Stimulated activated naive CD8-positive, alpha-beta T cell treated with anti-CD3 and anti-CD28 coated beads, Interleukin-15, amount 100 ng/mL, for 72 hours (primary cell): ENCODE measurements at regions not wholly inside any gene's neighbourhood (a gene's known extent, or its start where the extent isn't known, plus 50 kb on each side); places are given as distances from the start of the nearest gene placed in this dataset.
"Not testable (repeated sequence)": the region's sequence is repeated elsewhere in the genome, so short reads cannot be mapped to it uniquely, and the experiment has no call there.

ENCODE experiments used
- ATAC-seq: fragments of 150-1000 bp; cut with Tn5 transposase; 2 replicates; pipeline ENCODE4 v1.10.0; 2021; ENCODE audit warnings: mild to moderate bottlenecking, moderate library complexity
- DNase-seq, 2 donors: peaks; one replicate each; pipeline ENCODE4 v3.0.0; 2021 to 2022
- H3K27ac Mint-ChIP-seq, 2 donors: one replicate each; pipeline ENCODE4 v1.8.0; 2022; ENCODE audit warnings: mild to moderate bottlenecking in 2 of 2, mixed read lengths in 2 of 2, moderate library complexity in 2 of 2
- H3K27me3 Mint-ChIP-seq: one replicate; pipeline ENCODE4 v1.8.0; 2022; ENCODE audit warnings: mixed read lengths
- H3K4me1 Mint-ChIP-seq: one replicate; pipeline ENCODE4 v1.8.0; 2022; ENCODE audit warnings: mild to moderate bottlenecking, mixed read lengths
- H3K4me3 Mint-ChIP-seq, 2 donors: one replicate each; pipeline ENCODE4 v1.8.0; 2022; ENCODE audit warnings: mild to moderate bottlenecking in 2 of 2, mixed read lengths in 2 of 2, moderate library complexity in 1 of 2
- H3K9me3 Mint-ChIP-seq, 2 donors: one replicate each; pipeline ENCODE4 v1.8.0; 2022; ENCODE audit warnings: mixed read lengths in 2 of 2

DNA sequence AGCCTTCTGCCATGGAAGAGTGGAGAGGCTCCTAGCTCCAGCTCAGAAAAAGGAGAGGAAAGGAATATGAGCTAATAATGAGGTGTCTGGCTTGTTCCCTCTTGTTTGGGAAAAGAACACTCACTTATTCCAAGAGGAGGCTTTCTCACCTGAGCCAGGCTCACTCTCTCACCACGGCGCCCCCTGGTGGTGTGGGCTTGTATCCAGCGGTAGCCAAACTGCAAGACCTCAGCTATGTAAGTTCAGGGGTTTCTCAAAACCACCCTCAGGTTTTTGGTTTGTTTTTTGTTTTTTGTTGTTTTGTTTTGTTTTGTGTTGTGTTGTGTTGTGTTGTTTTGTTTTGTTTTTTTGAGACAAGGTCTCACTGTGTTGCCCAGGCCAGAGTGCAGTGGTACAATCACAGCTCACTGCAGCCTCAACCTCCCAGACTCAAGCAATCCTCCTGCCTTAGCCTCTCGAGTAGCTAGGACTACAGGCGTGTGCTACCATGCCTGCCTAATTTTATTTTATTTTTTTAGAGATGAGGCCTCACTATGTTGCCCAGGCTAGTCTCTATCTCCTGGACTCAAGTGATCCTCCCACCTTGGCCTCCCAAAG is 124.0 kb downstream of the TMEM130 start:
- DNase-seq (peak; percentile 61 to 62), ATAC-seq (peak; percentile 62)
- H3K9me3 Mint-ChIP-seq, result no peaks in the 10 kb centered on the region
- no peak overlapping the region for H3K4me3 Mint-ChIP-seq
- no peaks in the 10 kb centered on the region for H3K27me3 Mint-ChIP-seq
- no peaks in the 10 kb centered on the region for H3K4me1 Mint-ChIP-seq
- H3K27ac Mint-ChIP-seq, result no peak overlapping the region

DNA sequence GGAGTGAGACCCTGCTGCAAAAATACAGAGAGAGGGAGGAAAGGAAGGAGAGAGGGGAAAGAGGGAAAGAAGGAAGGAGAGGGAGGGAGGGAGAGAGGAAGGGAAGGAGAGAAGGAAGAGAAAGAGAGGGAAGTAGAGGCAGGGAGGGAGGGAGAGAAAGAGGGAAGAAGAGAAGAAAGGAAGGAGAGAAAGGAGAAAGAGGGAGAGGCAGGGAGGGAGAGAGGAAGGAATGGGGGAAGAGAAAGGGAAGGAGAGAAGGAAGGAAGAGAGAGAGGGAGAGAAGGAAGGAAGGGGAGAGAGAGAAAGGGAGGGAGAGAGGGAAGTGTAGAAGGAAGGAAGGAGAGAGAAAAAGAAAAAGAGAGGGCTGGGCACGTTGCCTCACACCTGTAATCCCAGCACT is 121.7 kb downstream of the TMEM130 start:
- DNase-seq, result no peak
- no peak for ATAC-seq
- H3K27me3 Mint-ChIP-seq, result no peaks in the 10 kb centered on the region
- H3K4me1 Mint-ChIP-seq, result no peaks in the 10 kb centered on the region
- H3K9me3 Mint-ChIP-seq, result no peaks in the 10 kb centered on the region
- no peak overlapping the region for H3K4me3 Mint-ChIP-seq
- H3K27ac Mint-ChIP-seq, result peak overlapping the region in 1 of 2 donors; percentile 5

DNA sequence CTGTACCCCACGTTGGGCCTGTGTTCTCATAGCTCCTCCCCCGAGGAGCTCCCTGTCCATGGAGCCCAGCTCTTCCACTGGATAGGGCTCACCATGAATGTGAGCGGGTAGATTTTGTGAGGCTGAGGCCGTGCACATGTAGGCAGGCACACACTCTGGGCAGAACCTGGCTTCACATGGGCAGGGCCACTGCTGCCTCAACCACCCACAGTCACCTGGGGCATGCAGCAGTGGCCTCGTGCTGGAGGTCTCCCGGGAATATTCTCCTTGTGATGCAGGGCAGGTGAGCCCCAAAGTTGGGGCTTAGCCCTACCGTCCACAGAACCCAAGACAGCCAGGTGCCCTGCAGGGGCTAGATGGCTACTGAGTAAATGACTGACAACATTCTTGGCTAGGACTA is 116.6 kb downstream of the TMEM130 start:
- ATAC-seq (no peak), DNase-seq (no peak)
- peaks cover 0 to 4% of the 10 kb centered on the region in 2 donors for H3K9me3 Mint-ChIP-seq
- no peaks in the 10 kb centered on the region for H3K4me1 Mint-ChIP-seq
- no peak overlapping the region for H3K27ac Mint-ChIP-seq
- no peak overlapping the region for H3K4me3 Mint-ChIP-seq
- H3K27me3 Mint-ChIP-seq, result no peaks in the 10 kb centered on the region

DNA sequence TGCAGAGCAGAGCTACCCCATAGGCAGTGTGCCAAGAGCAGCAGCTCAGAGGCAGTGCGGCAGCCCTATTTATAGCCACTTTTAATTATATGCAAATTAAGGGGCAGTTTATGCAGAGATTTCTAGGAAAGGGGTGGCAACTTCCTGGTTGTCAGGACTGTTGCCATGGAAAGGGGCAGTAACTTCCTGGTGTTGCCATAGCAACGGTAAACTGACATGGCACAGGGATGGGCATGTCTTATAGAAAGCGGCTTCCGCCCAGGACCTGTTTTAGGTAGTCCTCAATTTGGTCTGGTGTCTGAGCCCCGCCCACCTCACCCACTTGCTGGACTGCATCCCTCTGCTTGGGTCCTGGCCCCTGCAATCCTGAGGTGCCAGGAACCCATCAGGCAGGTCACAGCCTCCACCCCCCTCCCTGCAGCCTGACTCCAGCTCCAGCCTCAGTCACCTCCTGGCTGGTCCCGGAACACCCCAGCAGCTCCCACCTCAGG is 115.8 kb downstream of the TMEM130 start:
- Mint-ChIP-seq H3K4me3 (no peak overlapping the region), H3K9me3 (peaks cover 7 to 12% of the 10 kb centered on the region in 2 donors), H3K27ac (peak overlapping the region in 1 of 2 donors; percentile 66), H3K27me3 (peaks cover 3% of the 10 kb centered on the region), H3K4me1 (no peaks in the 10 kb centered on the region)
- ATAC-seq (no peak), DNase-seq (no peak)

DNA sequence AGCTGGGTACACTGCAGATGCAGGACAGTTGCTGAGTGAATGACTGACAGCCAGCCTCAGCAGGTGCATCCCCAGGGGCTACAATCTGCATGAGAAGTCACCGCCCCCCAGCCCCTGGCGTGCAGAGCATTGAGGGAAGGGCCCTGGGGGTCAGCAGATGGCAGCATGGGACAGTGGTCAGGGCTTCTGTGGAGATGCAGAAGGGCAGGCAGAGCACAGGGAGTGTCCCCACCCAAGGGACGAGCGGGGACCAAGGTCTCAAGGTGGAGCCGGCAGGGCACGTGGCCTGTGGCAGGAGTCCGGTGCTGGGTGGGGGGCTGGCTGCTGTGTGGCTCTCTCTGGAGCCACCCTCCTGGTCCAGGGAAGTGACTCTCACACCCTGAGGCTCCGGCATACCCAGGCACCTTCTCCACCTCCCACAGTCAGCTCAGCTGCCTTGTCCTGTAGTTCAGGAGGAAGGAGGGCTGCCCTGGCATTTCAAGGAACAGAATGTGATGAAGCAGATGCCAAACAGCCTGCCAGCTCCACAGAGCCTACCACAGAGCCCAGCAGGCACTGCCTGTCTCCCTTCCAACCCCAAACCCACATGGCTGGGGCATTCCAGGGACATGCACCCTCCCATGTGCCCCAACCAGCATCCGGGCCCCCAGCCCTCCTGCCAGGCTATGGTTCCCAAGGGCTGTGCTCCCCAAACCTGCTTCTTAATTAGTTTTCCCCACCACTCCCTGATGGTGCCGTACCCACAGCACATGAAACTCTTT is 114.5 kb downstream of the TMEM130 start:
- H3K27ac Mint-ChIP-seq, result peak overlapping the region in 1 of 2 donors; percentile 81
- DNase-seq, result no peak
- H3K27me3 Mint-ChIP-seq, result peaks cover 16% of the 10 kb centered on the region
- H3K4me1 Mint-ChIP-seq, result no peaks in the 10 kb centered on the region
- ATAC-seq, result peak; percentile 31
- H3K4me3 Mint-ChIP-seq, result no peak overlapping the region
- peaks cover 7 to 18% of the 10 kb centered on the region in 2 donors for H3K9me3 Mint-ChIP-seq

DNA sequence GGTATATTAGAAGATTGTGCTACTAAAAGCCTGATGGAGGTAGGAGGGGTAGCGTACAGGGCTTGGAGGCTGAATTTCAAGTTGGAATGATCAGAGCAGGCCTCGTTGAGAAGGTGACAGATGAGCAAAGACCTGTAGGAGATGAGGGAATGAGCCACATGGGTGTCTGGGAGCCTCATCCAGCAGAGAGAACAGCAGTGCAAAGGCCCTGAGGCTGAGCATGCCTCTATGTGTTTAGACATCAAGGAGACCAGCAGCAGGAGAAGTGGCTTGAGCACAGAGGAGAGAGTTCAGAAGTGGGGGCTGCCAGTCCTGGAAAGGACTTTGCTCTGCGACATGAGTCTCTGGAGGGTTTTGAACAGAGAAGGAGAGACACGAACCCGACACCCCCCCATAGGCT is 111.7 kb downstream of the TMEM130 start:
- H3K27me3 Mint-ChIP-seq, result peaks cover 42% of the 10 kb centered on the region
- peak overlapping the region in 1 of 2 donors; percentile 3 for H3K27ac Mint-ChIP-seq
- H3K4me1 Mint-ChIP-seq, result no peaks in the 10 kb centered on the region
- peaks cover 7 to 18% of the 10 kb centered on the region in 2 donors for H3K9me3 Mint-ChIP-seq
- ATAC-seq, result no peak
- H3K4me3 Mint-ChIP-seq, result no peak overlapping the region
- DNase-seq, result no peak

DNA sequence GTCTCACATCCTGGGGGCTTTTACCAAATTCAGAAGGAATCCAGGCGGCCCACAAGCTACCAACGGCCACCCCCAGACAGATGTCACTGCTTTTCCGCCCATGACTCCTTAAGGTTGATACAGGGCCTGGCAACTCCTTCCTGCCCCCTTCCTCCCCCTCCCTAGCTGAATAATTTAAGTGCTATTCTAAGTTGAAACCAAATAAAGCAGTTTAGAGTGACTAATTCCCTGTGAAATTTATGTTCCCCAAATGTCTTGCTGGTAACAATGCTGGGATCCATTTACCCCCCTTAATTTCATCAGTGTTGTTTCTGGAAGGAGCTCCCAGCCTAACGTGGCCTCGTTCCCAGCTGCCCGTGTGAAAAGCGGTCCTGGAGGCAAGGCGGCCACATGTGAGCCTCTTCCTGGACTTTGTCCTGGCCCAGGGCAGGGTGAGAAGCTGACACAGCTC is 109.6 kb downstream of the TMEM130 start:
- H3K4me3 Mint-ChIP-seq, result no peak overlapping the region
- peaks cover 7 to 18% of the 10 kb centered on the region in 2 donors for H3K9me3 Mint-ChIP-seq
- DNase-seq, result no peak
- no peak for ATAC-seq
- H3K4me1 Mint-ChIP-seq, result no peaks in the 10 kb centered on the region
- peaks cover 42% of the 10 kb centered on the region for H3K27me3 Mint-ChIP-seq
- H3K27ac Mint-ChIP-seq, result no peak overlapping the region

DNA sequence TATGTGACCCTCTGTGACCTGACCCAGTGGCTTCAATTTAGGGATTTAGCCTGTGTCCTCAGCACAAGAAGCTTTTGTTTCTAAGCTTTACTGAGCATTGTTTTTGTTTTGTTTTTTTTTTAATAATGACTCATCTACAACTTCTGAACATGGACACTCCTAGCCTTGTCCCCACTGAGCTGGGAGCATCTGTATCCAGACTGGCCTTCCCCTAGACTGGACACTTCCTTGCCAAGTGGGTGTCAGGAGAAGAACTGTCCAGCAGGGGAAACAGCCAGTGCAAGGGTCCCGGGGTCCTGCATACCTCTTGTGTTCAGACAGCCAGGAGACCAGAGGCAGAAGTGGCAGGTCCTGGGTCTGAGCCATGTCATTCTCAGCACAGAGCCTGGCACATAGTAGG is 108.6 kb downstream of the TMEM130 start:
- ATAC-seq (no peak), DNase-seq (no peak)
- Mint-ChIP-seq H3K4me1 (no peaks in the 10 kb centered on the region), H3K27ac (peak overlapping the region in 1 of 2 donors; percentile 72), H3K4me3 (no peak overlapping the region), H3K9me3 (peaks cover 7 to 18% of the 10 kb centered on the region in 2 donors), H3K27me3 (peaks cover 42% of the 10 kb centered on the region)

DNA sequence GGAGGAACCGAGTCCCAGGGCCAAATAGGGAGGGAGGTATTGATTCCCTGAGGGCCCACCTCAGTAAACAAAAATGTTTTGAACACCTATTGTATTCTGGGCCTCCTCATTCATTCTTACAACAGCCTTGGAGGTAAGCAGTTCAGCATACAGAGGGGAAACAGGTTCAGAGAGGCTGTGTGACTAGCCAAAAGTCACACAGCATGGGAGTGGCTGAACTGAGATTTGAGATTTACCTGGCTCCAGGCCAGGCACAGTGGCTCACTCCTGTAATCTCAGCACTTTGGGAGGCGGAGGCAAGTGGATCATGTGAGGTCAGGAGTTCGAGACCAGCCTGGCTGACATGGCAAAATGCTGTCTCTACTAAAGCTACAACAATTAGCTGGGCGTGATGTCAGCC is 107.2 kb downstream of the TMEM130 start:
- peaks cover 42% of the 10 kb centered on the region for H3K27me3 Mint-ChIP-seq
- no peak overlapping the region for H3K4me3 Mint-ChIP-seq
- no peaks in the 10 kb centered on the region for H3K4me1 Mint-ChIP-seq
- H3K9me3 Mint-ChIP-seq, result peaks cover 7 to 18% of the 10 kb centered on the region in 2 donors
- H3K27ac Mint-ChIP-seq, result peak overlapping the region in 1 of 2 donors; percentile 61
- DNase-seq, result no peak
- no peak for ATAC-seq

DNA sequence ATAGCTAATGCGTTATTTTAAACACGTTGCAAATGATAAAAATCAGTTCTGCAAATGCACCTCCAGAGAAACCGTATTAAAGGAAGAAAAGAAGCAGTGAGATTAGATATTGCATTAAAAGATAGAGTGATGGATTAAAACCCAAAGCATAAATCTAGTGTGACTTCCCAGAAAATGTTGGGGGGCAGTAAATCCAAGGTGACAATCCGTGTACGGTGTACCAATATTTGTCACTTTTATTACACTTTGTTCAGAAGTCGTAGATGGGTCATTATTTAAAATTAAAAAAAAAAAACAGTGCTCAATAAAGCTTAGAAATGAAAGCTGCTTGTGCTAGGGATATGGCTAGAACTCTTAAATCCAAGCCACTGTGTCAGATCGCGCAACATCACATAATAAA is 106.4 kb downstream of the TMEM130 start:
- peaks cover 6 to 11% of the 10 kb centered on the region in 2 donors for H3K9me3 Mint-ChIP-seq
- peaks cover 42% of the 10 kb centered on the region for H3K27me3 Mint-ChIP-seq
- DNase-seq (no peak), ATAC-seq (no peak)
- H3K4me3 Mint-ChIP-seq, result no peak overlapping the region
- H3K27ac Mint-ChIP-seq, result no peak overlapping the region
- H3K4me1 Mint-ChIP-seq, result no peaks in the 10 kb centered on the region

DNA sequence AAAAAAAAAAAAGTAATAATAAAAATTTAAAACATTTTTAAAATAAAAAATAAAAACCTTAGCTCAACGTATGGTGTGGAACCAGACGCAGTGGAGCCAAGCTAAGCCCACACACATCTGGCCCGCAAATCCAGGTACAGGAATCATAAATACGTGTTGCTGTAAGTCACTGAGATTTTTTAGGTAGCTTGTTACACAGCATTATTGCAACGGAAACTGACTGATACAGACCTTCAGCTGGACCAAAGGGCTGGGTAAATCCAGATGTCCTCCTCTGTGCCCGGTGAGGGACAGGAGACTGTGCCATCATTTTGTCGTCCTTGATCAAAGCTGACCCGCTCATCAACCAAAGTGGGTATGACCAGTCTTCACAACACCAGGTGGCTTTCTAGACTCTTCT is 104.9 kb downstream of the TMEM130 start:
- no peak overlapping the region for H3K4me3 Mint-ChIP-seq
- peaks cover 29% of the 10 kb centered on the region for H3K27me3 Mint-ChIP-seq
- DNase-seq, result no peak
- no peak overlapping the region for H3K27ac Mint-ChIP-seq
- no peak for ATAC-seq
- H3K9me3 Mint-ChIP-seq, result no peaks in the 10 kb centered on the region
- no peaks in the 10 kb centered on the region for H3K4me1 Mint-ChIP-seq

DNA sequence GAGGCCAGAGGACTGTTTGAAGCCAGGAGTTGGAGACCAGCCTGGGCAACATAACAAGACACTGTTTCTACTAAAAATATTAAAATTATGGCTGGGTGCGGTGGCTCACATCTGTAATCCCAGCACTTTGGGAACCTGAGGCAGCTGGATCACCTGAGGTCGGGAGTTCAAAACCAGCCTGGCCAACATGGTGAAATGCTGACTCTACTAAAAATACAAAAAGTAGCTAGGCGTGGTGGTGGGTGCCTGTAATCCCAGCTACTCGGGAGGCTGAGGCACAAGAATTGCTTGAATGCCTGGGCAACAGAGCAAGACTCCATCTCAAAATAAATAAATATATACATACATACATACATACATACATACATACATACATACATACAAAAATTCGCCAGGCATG is 99.7 kb downstream of the TMEM130 start:
- not testable (repeated sequence) for DNase-seq, H3K27ac Mint-ChIP-seq, H3K4me3 Mint-ChIP-seq, ATAC-seq, H3K9me3 Mint-ChIP-seq
- Mint-ChIP-seq H3K27me3 (peaks cover 18% of the 10 kb centered on the region), H3K4me1 (peaks cover 11% of the 10 kb centered on the region)

DNA sequence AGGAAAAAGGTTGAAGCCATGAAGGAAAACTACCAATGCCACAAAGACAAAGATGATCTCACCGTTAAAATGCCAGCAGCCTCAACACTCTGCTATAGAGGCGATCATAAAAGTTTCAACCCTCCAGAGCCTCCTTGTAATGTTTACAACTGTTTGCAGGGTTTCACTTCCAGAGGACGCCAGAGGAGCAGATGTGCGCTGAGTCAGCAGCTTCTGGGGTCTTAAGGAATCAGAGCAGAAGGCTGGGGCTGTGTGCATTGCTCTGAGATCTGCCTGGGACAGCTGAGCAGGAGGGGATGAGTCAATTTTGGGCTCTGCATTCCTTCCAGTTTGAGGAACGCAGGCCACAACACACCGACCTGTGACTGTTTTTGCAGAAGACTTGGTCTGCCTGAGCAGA is 98.3 kb downstream of the TMEM130 start:
- Mint-ChIP-seq H3K27me3 (peaks cover 18% of the 10 kb centered on the region), H3K4me1 (peaks cover 11% of the 10 kb centered on the region), H3K4me3 (no peak overlapping the region), H3K27ac (no peak overlapping the region), H3K9me3 (no peaks in the 10 kb centered on the region)
- DNase-seq (no peak), ATAC-seq (no peak)

DNA sequence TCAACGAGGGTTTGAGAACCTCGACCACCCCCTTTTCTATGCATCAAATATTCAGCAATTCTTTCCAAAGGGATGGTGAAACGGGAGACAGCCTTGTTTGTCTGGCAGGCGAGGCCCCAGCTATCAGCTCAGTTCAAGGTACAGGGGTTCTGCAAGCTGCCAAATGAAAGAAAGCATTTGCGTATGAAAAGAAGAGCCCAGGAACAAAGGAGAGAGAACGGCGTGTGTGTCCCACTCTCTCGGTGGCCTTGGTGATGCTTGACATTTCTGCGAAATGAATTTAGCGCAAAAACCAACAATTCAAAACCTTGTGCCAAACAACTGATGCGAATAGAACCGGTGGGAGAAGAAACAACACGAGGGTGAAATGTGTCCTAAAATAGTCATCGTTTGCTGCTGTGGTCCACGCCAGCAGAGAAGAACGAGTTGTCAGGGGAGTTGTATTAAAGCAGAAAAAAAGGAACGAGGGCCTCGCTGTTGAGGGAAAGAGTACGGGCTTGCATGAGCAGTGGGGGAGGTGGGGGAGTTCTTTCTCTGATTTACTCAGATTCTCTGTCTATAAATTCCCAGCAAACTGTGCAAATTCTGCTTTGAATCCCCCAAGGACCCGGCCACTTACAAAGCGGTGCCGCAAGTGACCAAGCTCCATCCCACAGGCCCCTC is 97.7 kb downstream of the TMEM130 start:
- DNase-seq (no peak), ATAC-seq (no peak)
- peaks cover 18% of the 10 kb centered on the region for H3K27me3 Mint-ChIP-seq
- H3K4me1 Mint-ChIP-seq, result peaks cover 11% of the 10 kb centered on the region
- H3K27ac Mint-ChIP-seq, result peak overlapping the region in 1 of 2 donors; percentile 51
- no peaks in the 10 kb centered on the region for H3K9me3 Mint-ChIP-seq
- H3K4me3 Mint-ChIP-seq, result no peak overlapping the region

DNA sequence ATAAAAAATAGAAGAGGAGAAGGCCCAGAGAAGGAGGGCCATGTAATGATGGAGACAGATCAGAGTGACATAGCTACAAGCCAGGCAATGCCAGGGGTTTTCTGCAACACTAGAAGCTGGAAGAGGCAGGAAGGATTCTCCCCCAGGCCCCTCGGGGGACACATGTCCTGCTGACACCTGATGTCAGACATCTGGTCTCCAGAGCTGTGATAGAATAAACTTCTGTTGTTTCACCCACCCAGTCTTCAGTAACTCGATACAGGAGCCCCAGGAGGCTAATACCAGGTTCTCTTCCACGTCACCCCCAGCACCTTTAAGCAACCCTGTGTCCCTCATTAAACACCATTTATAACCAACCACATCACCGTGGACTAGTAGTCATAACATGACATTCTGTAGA is 94.9 kb downstream of the TMEM130 start:
- DNase-seq, result no peak
- H3K4me3 Mint-ChIP-seq, result no peak overlapping the region
- H3K9me3 Mint-ChIP-seq, result no peaks in the 10 kb centered on the region
- peak overlapping the region in 1 of 2 donors; percentile 57 for H3K27ac Mint-ChIP-seq
- peaks cover 18% of the 10 kb centered on the region for H3K27me3 Mint-ChIP-seq
- no peak for ATAC-seq
- H3K4me1 Mint-ChIP-seq, result peaks cover 11% of the 10 kb centered on the region

DNA sequence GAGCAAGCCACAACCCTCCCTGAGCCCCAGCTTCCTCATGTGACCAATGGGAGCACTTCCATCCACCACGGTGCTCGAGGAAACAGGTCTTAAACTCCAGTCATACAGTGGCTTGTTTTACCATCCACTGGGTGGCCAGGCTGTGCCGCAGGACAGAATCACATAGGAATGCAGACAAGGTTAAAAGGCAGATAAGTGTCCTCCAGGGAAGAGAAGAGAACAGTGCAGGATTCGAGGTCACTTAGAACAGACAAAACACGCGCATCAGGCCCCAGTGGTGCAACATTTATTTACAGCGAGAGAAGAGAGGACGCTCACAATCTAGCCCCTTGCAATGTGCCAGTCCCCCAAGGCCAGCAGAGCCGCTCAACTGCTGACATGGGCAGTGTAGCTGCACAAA is 92.8 kb downstream of the TMEM130 start:
- Mint-ChIP-seq H3K4me1 (peaks cover 7% of the 10 kb centered on the region), H3K9me3 (no peaks in the 10 kb centered on the region), H3K27ac (no peak overlapping the region), H3K4me3 (no peak overlapping the region), H3K27me3 (peaks cover 9% of the 10 kb centered on the region)
- DNase-seq, result no peak
- no peak for ATAC-seq
